SW 1271 (cell line): ENCODE measurements at regions not wholly inside any gene's neighbourhood (a gene's known extent, or its start where the extent isn't known, plus 50 kb on each side); places are given as distances from the start of the nearest gene placed in this dataset.
"Not testable (repeated sequence)": the region's sequence is repeated elsewhere in the genome, so short reads cannot be mapped to it uniquely, and the experiment has no call there.

Source experiments
- DNase-seq, 2 experiments: peaks; one replicate each; lab custom pipeline; 2025; lab: John Stamatoyannopoulos, UW

GRCh38 chr15:30760633-30761032 is 134.7 kb downstream of the ARHGAP11B start:
- not testable (repeated sequence) for DNase-seq

GRCh38 chr15:30761365-30761764 is 135.4 kb downstream of the ARHGAP11B start:
- not testable (repeated sequence) for DNase-seq

GRCh38 chr15:30769390-30770124 is 134.2 kb upstream of the FAN1 start:
- not testable (repeated sequence) for DNase-seq

- no peak for DNase-seq
Observed at GRCh38 chr15:30770759-30771158, 133.0 kb upstream of the FAN1 start.

- no peak for DNase-seq
Observed at GRCh38 chr15:30783019-30783418, 120.7 kb upstream of the FAN1 start.

- DNase-seq: no peak
Observed at GRCh38 chr15:30788595-30788994, 115.1 kb upstream of the FAN1 start.

GRCh38 chr15:30791239-30792175 is 112.2 kb upstream of the FAN1 start:
- DNase-seq: no peak

GRCh38 chr15:30792843-30793242 is 110.9 kb upstream of the FAN1 start:
- DNase-seq: not testable (repeated sequence)

GRCh38 chr15:30794388-30794787 is 109.3 kb upstream of the FAN1 start:
- no peak for DNase-seq

GRCh38 chr15:30799565-30799964 is 104.2 kb upstream of the FAN1 start:
- not testable (repeated sequence) for DNase-seq

- not testable (repeated sequence) for DNase-seq
Observed at GRCh38 chr15:30801140-30801895, 102.4 kb upstream of the FAN1 start.

- not testable (repeated sequence) for DNase-seq
Observed at GRCh38 chr15:30802001-30802400, 101.7 kb upstream of the FAN1 start.

- DNase-seq: not testable (repeated sequence)
Observed at GRCh38 chr15:30803703-30804102, 100.0 kb upstream of the FAN1 start.

GRCh38 chr15:30816430-30816829 is 87.3 kb upstream of the FAN1 start:
- no peak for DNase-seq

- DNase-seq: peak; percentile 2 to 68
Observed at GRCh38 chr15:30823068-30823813, 80.5 kb upstream of the FAN1 start.

- no peak for DNase-seq
Observed at GRCh38 chr15:30824518-30825195, 79.1 kb upstream of the FAN1 start.

GRCh38 chr15:30827625-30828303 is 76.0 kb upstream of the FAN1 start:
- no peak for DNase-seq

- DNase-seq: not testable (repeated sequence)
Observed at GRCh38 chr15:30828304-30828639, 75.4 kb upstream of the FAN1 start.

GRCh38 chr15:30830961-30831360 is 72.8 kb upstream of the FAN1 start:
- DNase-seq: no peak

GRCh38 chr15:30833379-30833778 is 70.3 kb upstream of the FAN1 start:
- not testable (repeated sequence) for DNase-seq
